ENCODE measurements at regions not wholly inside any gene's neighbourhood (a gene's known extent, or its start where the extent isn't known, plus 50 kb on each side); places are given as distances from the start of the nearest gene placed in this dataset.

DNA sequence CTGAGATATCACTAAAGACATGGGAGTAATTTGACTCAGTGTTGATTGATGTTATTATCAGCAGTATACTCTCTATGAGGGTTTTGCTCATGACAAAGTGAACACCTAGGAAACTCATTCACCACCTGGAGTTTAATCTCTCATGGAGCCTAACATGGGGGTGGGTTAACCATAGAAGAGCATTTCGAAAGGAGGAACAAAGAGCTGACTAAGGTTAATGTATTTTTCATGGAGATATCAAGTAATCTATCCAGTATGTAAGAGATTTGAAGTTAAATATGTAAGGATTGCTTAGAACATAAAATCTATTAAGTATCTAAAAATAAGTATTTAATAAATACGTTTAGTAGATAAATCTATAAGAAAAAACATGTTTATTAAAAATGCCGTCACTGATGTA, 917.8 kb downstream of the EPHA4 start:
- Histone ChIP-seq H3K4me3 (no peak overlapping the region), H3K36me3 (no peaks in the 10 kb centered on the region), H3K4me1 (no peaks in the 10 kb centered on the region), H4K20me1 (no peaks in the 10 kb centered on the region), H3K9ac (no peak overlapping the region), H3K9me3 (replicated peaks in 1 of 11) (no peaks in the 10 kb centered on the region), H3K27me3 (no peaks in the 10 kb centered on the region), H3K27ac (no peak overlapping the region), H3K4me2 (no peak overlapping the region)
- TF ChIP-seq Cebpa-rat (IDR thresholded peaks at IDR 0.05) = no peak

DNA sequence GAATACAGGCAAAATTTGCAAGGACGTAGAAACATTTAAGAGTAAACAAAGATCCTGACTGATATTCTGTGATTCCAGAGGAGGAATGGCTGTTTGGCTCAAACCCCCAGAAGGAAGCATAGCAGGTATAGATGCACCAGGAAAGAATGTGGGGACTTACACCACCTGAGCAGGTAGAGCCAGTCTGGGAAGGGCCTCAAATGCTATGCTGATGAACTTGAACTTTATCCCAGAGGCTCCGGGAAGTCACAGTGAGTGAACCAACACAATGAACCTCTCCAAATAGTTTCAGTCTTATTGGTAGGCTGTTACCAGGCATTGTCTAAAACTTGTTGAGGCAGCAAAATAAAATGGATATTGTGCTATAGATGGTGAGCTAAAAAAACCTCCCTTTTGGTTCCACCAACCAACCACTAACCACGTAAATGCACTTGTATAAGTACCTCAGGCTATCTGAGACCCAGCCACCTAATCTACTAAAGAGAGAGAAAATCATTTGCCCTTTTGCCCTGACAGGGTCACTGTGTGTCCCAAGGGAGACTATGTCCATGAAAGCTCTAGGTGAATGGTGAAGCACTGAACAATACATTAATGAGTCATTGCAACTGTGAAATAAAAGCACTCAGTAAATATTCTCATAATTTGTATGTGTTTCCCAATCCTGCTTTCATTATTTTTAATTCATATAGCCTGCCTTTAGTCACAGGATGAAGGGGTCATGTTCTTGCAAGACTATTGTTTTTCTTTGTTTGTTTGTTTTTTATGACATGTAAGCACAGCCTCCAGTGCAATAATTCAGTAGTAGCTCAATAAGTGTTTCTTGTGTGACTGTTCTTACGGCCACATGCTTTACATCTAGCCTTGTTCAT, 911.6 kb downstream of the EPHA4 start:
- H3K4me1 ChIP-seq = no peaks in the 10 kb centered on the region
- H4K20me1 ChIP-seq = no peaks in the 10 kb centered on the region
- no peak overlapping the region for H3K4me3 ChIP-seq
- no peak overlapping the region for H3K9ac ChIP-seq
- H3K36me3 ChIP-seq = no peaks in the 10 kb centered on the region
- H3K27ac ChIP-seq = no peak overlapping the region
- H3K27me3 ChIP-seq = no peaks in the 10 kb centered on the region
- H3K4me2 ChIP-seq = no peak overlapping the region
- no peak for TF ChIP-seq Cebpa-rat (IDR thresholded peaks at IDR 0.05)
- no peaks in the 10 kb centered on the region for H3K9me3 ChIP-seq (replicated peaks in 1 of 11)

DNA sequence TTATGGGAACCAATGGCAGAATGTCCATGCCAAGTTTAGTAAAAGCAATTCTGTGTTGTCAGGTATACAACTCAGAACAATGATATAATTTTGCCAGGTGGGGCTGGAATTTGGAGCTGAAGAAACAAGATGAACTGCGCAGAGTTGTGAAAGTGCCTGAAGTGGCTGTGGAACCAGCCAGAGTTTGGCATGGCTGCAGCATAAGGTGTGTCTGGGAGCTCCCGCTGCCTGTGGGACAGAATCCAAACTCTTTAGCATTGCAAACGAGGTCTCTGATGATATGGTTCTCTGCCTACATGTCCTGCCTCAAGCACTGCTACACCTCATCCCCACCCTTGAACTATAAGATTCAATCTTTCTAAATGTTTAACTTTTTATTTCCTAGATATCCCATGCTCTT, 909.7 kb downstream of the EPHA4 start:
- no peak overlapping the region for H3K27ac ChIP-seq
- H3K4me2 ChIP-seq = no peak overlapping the region
- H3K36me3 ChIP-seq = no peaks in the 10 kb centered on the region
- H3K27me3 ChIP-seq = no peaks in the 10 kb centered on the region
- no peaks in the 10 kb centered on the region for H3K9me3 ChIP-seq (replicated peaks in 1 of 11)
- H3K9ac ChIP-seq = no peak overlapping the region
- H3K4me1 ChIP-seq = no peaks in the 10 kb centered on the region
- no peak overlapping the region for H3K4me3 ChIP-seq
- no peak for TF ChIP-seq Cebpa-rat (IDR thresholded peaks at IDR 0.05)
- no peaks in the 10 kb centered on the region for H4K20me1 ChIP-seq

DNA sequence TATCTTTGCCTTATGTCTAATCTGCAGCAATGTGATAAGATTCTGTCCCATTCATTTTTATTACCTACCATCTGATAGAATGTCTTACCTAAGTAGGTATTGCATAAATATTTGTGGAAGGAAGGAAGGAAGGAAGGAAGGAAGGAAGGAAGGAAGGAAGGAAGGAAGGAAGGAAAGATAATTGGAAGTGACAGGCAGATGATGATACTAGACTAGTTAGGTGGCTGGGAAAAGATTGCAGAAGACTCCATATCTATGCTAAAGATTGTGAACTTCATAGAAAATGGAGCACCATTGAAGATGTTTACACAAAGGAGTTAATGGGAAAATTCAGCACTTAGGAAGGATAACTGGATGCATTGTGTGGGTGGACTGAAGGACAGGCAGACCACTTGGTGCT, 909.0 kb downstream of the EPHA4 start:
- H3K9me3 ChIP-seq (replicated peaks in 1 of 11) = no peaks in the 10 kb centered on the region
- TF ChIP-seq Cebpa-rat (IDR thresholded peaks at IDR 0.05) = no peak
- no peak overlapping the region for H3K27ac ChIP-seq
- H3K9ac ChIP-seq = no peak overlapping the region
- H3K4me1 ChIP-seq = no peaks in the 10 kb centered on the region
- H3K27me3 ChIP-seq = no peaks in the 10 kb centered on the region
- no peaks in the 10 kb centered on the region for H4K20me1 ChIP-seq
- no peak overlapping the region for H3K4me3 ChIP-seq
- no peak overlapping the region for H3K4me2 ChIP-seq
- H3K36me3 ChIP-seq = no peaks in the 10 kb centered on the region

DNA sequence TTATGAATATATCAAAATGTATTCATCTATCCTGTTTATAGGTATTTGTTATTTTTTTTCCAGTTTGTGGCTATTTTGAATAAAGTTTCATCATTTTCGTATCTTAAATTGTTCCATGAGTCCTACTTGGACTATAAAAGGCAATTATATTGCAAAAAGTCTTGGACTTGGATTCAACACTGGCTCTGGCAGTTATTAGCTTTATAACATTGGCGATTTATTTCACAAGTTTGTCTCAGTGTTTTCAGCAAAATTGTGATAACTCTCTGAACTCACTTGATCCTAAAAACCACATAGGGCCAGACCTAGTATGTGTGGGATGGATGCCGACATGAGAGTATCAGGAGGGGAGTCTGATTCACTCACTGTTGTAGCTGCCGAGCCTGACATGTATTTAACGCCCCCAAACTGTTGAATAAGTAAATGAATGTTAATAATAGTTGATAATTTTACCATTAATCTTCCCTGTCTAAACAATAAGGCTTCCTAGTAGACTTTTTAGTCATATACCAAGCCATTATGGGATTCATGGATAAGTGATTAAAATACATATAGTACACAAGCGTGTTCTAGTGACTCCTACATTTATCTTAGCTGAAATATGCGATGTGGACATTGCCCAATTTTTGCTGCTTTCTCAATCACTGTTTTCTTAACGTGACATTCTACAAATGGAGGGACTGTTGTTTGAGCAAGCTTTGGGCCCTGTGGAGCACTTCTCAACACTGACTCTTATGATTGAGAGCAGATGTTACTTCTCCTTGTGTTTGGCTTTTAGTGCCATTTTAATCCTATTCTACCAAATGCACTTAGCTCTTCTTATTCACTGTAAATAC, 907.6 kb downstream of the EPHA4 start:
- H3K4me2 ChIP-seq = no peak overlapping the region
- no peak overlapping the region for H3K4me3 ChIP-seq
- H3K9ac ChIP-seq = no peak overlapping the region
- H4K20me1 ChIP-seq = no peaks in the 10 kb centered on the region
- no peaks in the 10 kb centered on the region for H3K36me3 ChIP-seq
- TF ChIP-seq Cebpa-rat (IDR thresholded peaks at IDR 0.05) = no peak
- H3K27ac ChIP-seq = no peak overlapping the region
- 0 out of 22 replicates have a peak, but pooled peaks cover 0 to 5% (median 0%) of the 10 kb centered on the region in 11 experiments for H3K9me3 ChIP-seq (replicated peaks in 1 of 11)
- H3K27me3 ChIP-seq = no peaks in the 10 kb centered on the region
- H3K4me1 ChIP-seq = no peaks in the 10 kb centered on the region

DNA sequence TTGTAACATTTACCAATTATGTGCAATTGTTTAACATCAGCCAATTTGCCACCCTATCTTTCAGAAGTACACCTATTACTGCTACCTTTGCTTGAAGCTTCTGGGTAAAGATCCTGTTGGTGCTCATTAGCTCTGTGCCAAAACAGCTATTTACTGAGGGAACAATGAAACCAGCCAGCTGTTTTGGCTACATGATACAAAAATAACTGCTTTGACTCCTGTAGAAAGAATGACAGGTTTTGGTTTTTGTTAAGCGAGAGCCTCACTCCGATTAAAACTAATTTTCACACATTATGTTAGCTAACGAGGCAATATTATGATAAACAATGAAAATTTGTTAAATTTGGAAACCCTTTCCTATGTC, 907.0 kb downstream of the EPHA4 start:
- H3K27ac ChIP-seq = no peak overlapping the region
- no peak overlapping the region for H3K4me2 ChIP-seq
- H4K20me1 ChIP-seq = no peaks in the 10 kb centered on the region
- TF ChIP-seq Cebpa-rat (IDR thresholded peaks at IDR 0.05) = no peak
- H3K36me3 ChIP-seq = no peaks in the 10 kb centered on the region
- 0 out of 22 replicates have a peak, but pooled peaks cover 0 to 7% (median 0%) of the 10 kb centered on the region in 11 experiments for H3K9me3 ChIP-seq (replicated peaks in 1 of 11)
- no peak overlapping the region for H3K9ac ChIP-seq
- no peaks in the 10 kb centered on the region for H3K27me3 ChIP-seq
- H3K4me3 ChIP-seq = no peak overlapping the region
- H3K4me1 ChIP-seq = no peaks in the 10 kb centered on the region

DNA sequence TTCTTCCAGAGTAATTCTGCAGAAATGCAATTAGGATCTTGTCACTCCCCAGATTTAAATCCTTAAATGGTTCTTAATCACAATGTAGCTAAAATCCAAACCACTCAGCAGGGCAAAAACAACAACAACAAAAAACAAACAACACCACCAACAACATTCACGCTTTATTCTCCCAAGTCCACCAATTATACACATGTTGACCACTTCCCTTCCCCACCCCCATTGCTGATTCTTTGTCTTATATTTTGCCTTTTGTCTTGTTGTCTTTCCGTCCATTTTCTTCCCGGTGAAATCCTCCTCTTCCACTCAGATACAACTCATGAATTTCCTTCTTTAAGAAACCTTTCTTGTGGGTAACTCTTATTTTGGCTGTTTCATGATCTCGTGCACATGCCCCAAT, 902.8 kb downstream of the EPHA4 start:
- H3K27me3 ChIP-seq = no peaks in the 10 kb centered on the region
- no peak overlapping the region for H3K9ac ChIP-seq
- H3K4me3 ChIP-seq = no peak overlapping the region
- no peak overlapping the region for H3K4me2 ChIP-seq
- no peaks in the 10 kb centered on the region for H4K20me1 ChIP-seq
- TF ChIP-seq Cebpa-rat (IDR thresholded peaks at IDR 0.05) = no peak
- H3K4me1 ChIP-seq = no peaks in the 10 kb centered on the region
- H3K27ac ChIP-seq = no peak overlapping the region
- H3K9me3 ChIP-seq (replicated peaks in 1 of 11) = 0 out of 22 replicates have a peak, but pooled peaks cover 0 to 7% (median 0%) of the 10 kb centered on the region in 11 experiments
- no peaks in the 10 kb centered on the region for H3K36me3 ChIP-seq

DNA sequence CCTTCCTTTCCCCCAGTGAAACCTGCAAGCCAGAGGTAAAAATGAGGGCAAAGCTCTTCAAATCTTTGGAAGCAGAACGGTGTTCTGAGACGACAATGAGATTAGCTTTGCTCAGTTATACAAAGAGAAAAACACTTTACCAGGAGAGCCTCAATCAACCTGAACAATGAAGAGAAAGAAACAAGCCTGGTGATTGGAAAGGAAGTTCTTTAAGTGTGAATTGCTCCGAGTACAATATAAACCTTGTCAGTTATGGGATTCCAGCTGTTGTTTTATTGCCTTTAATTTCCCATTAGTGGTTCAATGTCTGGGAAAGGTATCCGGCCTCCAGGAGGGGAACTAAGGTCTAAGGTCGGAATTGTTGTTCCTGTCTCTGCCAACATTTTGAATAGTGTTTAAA, 901.6 kb downstream of the EPHA4 start:
- Histone ChIP-seq H3K4me2 (no peak overlapping the region), H3K9ac (no peak overlapping the region), H3K36me3 (no peaks in the 10 kb centered on the region), H3K27me3 (no peaks in the 10 kb centered on the region), H3K4me1 (no peaks in the 10 kb centered on the region), H4K20me1 (no peaks in the 10 kb centered on the region), H3K4me3 (no peak overlapping the region), H3K27ac (no peak overlapping the region), H3K9me3 (replicated peaks in 1 of 11) (0 out of 22 replicates have a peak, but pooled peaks cover 0 to 7% (median 0%) of the 10 kb centered on the region in 11 experiments)
- TF ChIP-seq Cebpa-rat (IDR thresholded peaks at IDR 0.05) = no peak

DNA sequence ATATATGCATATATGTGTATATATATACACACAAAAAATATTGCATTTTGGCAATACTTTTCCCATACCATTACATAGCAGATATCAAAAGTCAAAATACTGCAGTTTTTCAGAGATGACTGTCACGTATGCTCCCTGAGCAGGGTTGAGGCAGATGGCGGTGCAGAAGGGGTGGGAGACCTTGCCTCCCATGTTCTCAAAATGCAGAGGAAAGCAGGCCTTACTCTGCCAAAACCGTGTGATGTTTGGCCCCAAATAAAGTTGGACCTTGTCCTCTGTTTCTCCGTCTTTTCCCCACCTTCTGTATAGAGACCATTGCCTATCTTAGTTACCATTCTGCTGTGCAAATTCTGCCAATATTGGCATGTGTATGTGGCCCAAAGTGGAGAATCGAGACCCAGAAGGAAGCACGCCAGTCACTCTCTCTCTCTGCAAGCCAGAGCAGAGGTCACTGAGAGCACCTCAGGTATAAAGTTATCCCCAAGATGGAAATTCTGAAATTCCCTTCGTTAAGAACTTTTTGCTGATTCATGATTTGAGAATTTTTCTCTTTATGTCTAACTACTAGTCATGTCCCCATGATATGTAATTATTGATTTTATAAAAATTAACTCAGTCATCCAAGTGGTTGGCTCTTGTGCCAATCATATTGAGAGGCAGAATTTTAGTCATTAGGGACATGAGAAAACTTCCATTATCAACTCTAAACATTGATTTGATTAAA, 898.8 kb downstream of the EPHA4 start:
- Histone ChIP-seq H3K9ac (no peak overlapping the region), H3K27me3 (no peaks in the 10 kb centered on the region), H3K4me1 (no peaks in the 10 kb centered on the region), H3K4me3 (no peak overlapping the region), H3K36me3 (no peaks in the 10 kb centered on the region), H4K20me1 (no peaks in the 10 kb centered on the region), H3K9me3 (replicated peaks in 1 of 11) (0 out of 22 replicates have a peak, but pooled peaks cover 0 to 7% (median 0%) of the 10 kb centered on the region in 11 experiments), H3K4me2 (no peak overlapping the region), H3K27ac (no peak overlapping the region)
- TF ChIP-seq Cebpa-rat (IDR thresholded peaks at IDR 0.05) = no peak
